HEK293T (cell line): ENCODE measurements at regions not wholly inside any gene's neighbourhood (a gene's known extent, or its start where the extent isn't known, plus 50 kb on each side); places are given as distances from the start of the nearest gene placed in this dataset.

ENCODE experiments used
- CTCF ChIA-PET: fragments of 350-600 bp; formaldehyde crosslinking; extraction: SDS; loops from one replicate; lab custom pipeline; 2021; ENCODE audit warnings: antibody characterized with exemption, inconsistent platforms; lab: Yijun Ruan, JAX
- POLR2A ChIA-PET: fragments of 350-600 bp; formaldehyde crosslinking; extraction: SDS; loops from one replicate; lab custom pipeline; 2020; ENCODE audit warnings: antibody characterized with exemption, inconsistent platforms; lab: Yijun Ruan, JAX
- DNase-seq: peaks from one replicate; pipeline ENCODE4 v3.0.0; 2012; ENCODE audit warnings: mixed read lengths; ENCODE audit errors: extremely low spot score
- ARNT ChIP-seq: fragments of 450-650 bp; IDR thresholded peaks from 2 replicates; pipeline ENCODE4 v1.6.1; 2017; ENCODE audit warnings: mild to moderate bottlenecking
- BHLHE40 ChIP-seq: fragments of 450-650 bp; IDR thresholded peaks from 2 replicates; pipeline ENCODE4 v1.6.1; 2016; ENCODE audit warnings: mild to moderate bottlenecking, moderate library complexity, borderline replicate concordance
- CTBP1 ChIP-seq: fragments of 450-650 bp; IDR thresholded peaks from 2 replicates; pipeline ENCODE4 v1.6.1; 2016; ENCODE audit warnings: borderline replicate concordance
- ELF4 ChIP-seq: fragments of 450-650 bp; IDR thresholded peaks from 2 replicates; pipeline ENCODE4 v1.6.1; 2017; ENCODE audit warnings: antibody characterized with exemption
- FOXA1 ChIP-seq: fragments of 450-650 bp; IDR thresholded peaks from 2 replicates; pipeline ENCODE4 v1.6.1; 2016; ENCODE audit warnings: mild to moderate bottlenecking
- FOXK2 ChIP-seq: fragments of 450-650 bp; IDR thresholded peaks from 2 replicates; pipeline ENCODE4 v1.6.1; 2016; ENCODE audit warnings: mild to moderate bottlenecking
- FOXM1 ChIP-seq: fragments of 450-650 bp; IDR thresholded peaks from 2 replicates; pipeline ENCODE4 v1.6.1; 2017; ENCODE audit warnings: mild to moderate bottlenecking, borderline replicate concordance
- HDGF ChIP-seq: fragments of 450-650 bp; IDR thresholded peaks from 2 replicates; pipeline ENCODE4 v1.6.1; 2017; ENCODE audit warnings: antibody characterized with exemption, borderline replicate concordance
- L3MBTL2 ChIP-seq: fragments of 450-650 bp; conservative IDR thresholded peaks from 2 replicates; pipeline ENCODE4 v1.6.1; 2016; ENCODE audit warnings: mild to moderate bottlenecking
- LEF1 ChIP-seq: fragments of 450-650 bp; IDR thresholded peaks from 2 replicates; pipeline ENCODE4 v1.6.1; 2017; ENCODE audit warnings: mild to moderate bottlenecking, borderline replicate concordance
- NFRKB ChIP-seq: fragments of 450-650 bp; IDR thresholded peaks from 2 replicates; pipeline ENCODE4 v1.6.1; 2016; ENCODE audit warnings: mild to moderate bottlenecking, moderate library complexity
- SP1 ChIP-seq: fragments of 450-650 bp; IDR thresholded peaks from 2 replicates; pipeline ENCODE4 v1.6.1; 2017
- SUZ12 ChIP-seq: fragments of 450-650 bp; IDR thresholded peaks from 2 replicates; pipeline ENCODE4 v1.6.1; 2016; ENCODE audit warnings: mild to moderate bottlenecking
- TARDBP ChIP-seq: fragments of 450-650 bp; IDR thresholded peaks from 2 replicates; pipeline ENCODE4 v1.6.1; 2016
- ZNF384 ChIP-seq: fragments of 450-650 bp; IDR thresholded peaks from 2 replicates; pipeline ENCODE4 v1.6.1; 2016
- TF ChIP-seq, protein P1 (sequence below): fragments of 450-650 bp; IDR thresholded peaks from 2 replicates; pipeline ENCODE4 v1.6.1; 2016

DNA sequence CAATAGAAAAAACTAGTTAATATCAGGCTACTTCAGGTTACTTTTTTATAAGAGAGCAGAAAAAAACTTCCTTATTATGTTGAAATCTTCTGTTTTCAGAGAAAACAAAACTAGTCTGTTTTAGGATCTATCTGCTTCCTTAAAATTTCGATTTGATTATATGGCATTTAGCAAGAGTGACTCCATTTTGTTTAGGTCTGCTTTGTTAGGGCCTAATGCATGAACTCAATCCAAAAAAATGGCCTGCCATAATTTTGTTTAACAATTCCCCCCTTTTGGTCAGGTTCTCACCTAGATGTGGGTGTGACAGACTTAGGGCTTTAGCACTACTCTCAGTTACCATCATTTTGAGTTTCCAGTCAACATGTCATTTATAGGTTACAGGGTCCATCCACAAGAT lies 89.8 kb upstream of the GNG12 start:
- ChIA-PET CTCF (no interaction called here), POLR2A (no interaction called here)
- TF ChIP-seq FOXM1 (no peak), HDGF (no peak), NFRKB (no peak), SP1 (no peak), LEF1 (no peak), ELF4 (no peak), FOXA1 (no peak), FOXK2 (no peak), L3MBTL2 (no peak), BHLHE40 (no peak), SUZ12 (no peak), ZNF384 (no peak), TARDBP (no peak), ARNT (no peak), CTBP1 (no peak)
- TF ChIP-seq, protein P1, sequence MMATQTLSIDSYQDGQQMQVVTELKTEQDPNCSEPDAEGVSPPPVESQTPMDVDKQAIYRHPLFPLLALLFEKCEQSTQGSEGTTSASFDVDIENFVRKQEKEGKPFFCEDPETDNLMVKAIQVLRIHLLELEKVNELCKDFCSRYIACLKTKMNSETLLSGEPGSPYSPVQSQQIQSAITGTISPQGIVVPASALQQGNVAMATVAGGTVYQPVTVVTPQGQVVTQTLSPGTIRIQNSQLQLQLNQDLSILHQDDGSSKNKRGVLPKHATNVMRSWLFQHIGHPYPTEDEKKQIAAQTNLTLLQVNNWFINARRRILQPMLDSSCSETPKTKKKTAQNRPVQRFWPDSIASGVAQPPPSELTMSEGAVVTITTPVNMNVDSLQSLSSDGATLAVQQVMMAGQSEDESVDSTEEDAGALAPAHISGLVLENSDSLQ, result no peak
- no peak for DNase-seq

DNA sequence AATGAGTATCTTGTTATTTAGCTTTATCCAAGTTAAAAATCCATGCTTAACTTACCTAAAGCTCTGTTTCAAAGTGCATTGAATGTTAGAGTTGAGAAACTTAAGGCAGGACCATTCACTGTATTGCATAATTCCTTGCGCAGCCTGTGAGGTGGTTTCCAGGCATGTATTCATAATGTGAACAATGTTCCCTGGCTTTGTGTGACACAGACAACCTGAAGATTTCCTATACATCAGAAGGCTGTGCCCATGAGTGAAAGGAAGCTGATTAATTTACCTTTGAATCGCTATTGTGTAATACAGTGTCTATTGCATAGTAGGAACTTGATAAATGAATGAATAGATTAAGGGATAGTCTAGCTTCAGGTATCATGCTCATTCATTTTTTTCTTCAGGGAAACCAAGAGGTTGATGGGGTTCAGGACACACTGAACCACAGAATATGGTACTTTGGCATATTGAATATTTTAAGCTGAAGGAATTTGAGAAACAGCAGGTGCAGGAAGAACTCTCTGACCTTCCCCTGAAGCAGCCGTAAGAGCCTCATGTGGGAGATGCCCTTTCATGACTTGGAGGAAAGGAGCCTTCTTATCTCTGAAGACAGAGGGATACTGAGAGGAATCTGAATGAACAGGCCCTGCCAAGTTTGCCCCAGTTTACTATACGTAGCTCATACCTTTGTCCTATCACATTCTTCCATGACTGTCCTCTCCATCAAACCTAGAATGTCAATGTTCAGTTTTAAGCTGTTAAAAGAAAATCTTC lies 88.6 kb upstream of the GNG12 start:
- no peak for TF ChIP-seq SUZ12
- no peak for TF ChIP-seq LEF1
- TF ChIP-seq HDGF, result no peak
- TF ChIP-seq FOXM1, result no peak
- TF ChIP-seq ZNF384, result no peak
- no peak for TF ChIP-seq FOXA1
- TF ChIP-seq ARNT, result no peak
- TF ChIP-seq BHLHE40, result no peak
- TF ChIP-seq, protein P1, result no peak
- CTCF ChIA-PET, result no interaction called here
- POLR2A ChIA-PET, result interaction anchor here (0.5 kb wide), 1 partner anchor 395 kb away, joined by 3 read pairs; no protein-coding TSS in a partner anchor
- no peak for DNase-seq

DNA sequence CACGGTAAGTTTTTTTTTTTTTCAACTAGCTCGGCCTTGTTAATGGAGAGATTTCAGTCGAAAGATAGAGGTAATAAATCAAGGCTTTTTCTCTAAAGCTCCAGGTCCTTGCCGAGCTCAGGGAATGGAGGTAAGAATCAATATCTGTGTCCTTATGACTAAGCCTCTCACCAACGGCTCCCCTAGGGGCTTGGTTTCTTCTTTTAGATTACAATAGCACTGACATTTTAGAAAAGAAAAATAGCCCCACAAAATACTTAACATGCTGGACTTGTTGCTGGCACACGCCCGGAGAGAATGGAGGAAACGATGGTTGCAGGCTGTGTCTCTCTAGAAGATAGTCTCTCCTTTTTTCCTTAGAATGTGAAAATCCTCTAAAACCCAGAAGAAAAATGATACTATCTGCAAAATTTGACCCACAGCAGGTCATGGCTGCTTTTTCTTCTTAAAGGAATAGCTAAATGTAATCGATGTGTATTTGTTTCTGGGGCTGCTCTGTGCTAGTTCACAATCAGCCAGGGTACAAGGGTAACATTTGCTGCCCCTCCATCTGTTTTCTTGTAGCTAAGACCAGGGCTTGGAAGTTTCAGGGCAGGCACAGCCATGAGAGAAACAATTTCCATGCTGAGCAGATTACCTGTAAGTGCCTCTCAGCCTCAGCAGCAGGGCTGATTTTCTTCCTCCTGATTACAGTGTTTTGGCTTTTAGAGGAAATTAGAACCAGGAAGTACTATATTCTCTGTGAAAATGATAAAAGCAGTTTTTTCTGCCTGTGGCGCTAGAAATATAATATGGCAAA lies 86.2 kb upstream of the GNG12 start:
- no peak for DNase-seq
- ChIA-PET POLR2A (no interaction called here), CTCF (no interaction called here)
- TF ChIP-seq ZNF384 (no peak), SUZ12 (no peak), L3MBTL2 (no peak), HDGF (no peak), LEF1 (no peak), FOXA1 (no peak)
- TF ChIP-seq, protein P1, result no peak

DNA sequence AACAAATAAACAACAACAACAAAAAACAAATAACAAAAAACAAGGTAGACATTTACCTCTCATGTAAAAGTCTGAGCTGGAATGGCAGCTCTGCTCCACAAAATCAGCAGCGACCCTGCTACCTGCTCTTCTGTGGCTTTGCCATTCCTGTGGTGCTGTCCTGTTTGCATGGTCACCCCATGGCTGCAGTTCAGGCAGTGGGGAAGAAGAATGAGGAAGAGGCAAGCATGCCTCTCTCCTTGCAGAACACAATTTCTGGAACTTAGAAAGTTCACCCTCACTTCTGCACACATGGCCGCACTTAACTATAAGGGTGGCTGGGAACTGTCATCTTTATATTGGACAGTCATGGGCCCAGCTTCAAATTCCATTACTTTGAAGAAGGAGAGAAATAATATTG lies 84.8 kb upstream of the GNG12 start:
- DNase-seq, result no peak
- TF ChIP-seq SUZ12 (no peak), FOXM1 (no peak), ZNF384 (no peak), FOXK2 (no peak), BHLHE40 (no peak), LEF1 (no peak), CTBP1 (no peak), FOXA1 (no peak), ELF4 (no peak), NFRKB (no peak), TARDBP (no peak), L3MBTL2 (no peak), ARNT (no peak), HDGF (no peak), SP1 (no peak)
- TF ChIP-seq, protein P1, result no peak
- POLR2A ChIA-PET, result no interaction called here
- CTCF ChIA-PET, result no interaction called here

DNA sequence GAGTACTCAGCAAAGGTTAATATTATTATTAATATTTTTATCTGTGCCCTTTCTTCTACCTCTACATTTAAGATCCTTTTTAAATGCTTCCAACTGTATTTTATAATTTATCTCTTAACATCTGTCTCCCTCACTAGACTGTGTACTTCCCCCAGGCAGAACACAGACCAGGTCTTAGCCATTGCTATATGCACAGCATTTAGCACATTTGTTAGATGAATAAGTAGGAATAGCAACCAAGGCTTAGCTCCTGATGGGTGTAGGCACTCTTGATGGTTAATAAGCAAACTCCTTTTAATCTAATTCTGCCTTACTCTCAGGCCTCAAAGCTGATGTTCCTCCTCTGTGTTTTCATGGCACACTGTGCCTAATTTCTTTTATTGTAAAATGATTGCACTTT lies 83.7 kb upstream of the GNG12 start:
- no peak for TF ChIP-seq FOXM1
- TF ChIP-seq, protein P1, result no peak
- TF ChIP-seq FOXK2, result no peak
- no peak for TF ChIP-seq CTBP1
- TF ChIP-seq FOXA1, result no peak
- TF ChIP-seq SUZ12, result no peak
- TF ChIP-seq TARDBP, result no peak
- TF ChIP-seq SP1, result no peak
- TF ChIP-seq NFRKB, result no peak
- TF ChIP-seq ARNT, result no peak
- no peak for TF ChIP-seq L3MBTL2
- DNase-seq, result no peak
- ChIA-PET CTCF (no interaction called here), POLR2A (no interaction called here)
